ENCODE measurements at regions not wholly inside any gene's neighbourhood (a gene's known extent, or its start where the extent isn't known, plus 50 kb on each side); places are given as distances from the start of the nearest gene placed in this dataset.

GRCh38 chr3:118791246-118791645 is 243.4 kb downstream of the IGSF11 start:
- no peak for TF ChIP-seq CTCF (IDR thresholded peaks at IDR 0.05)
- Mint-ChIP-seq H3K4me3 (no peak overlapping the region), H3K27me3 (ENCODE audit: low read depth, poor library complexity) (peaks cover 5% of the 10 kb centered on the region), H3K9me3 (no peaks in the 10 kb centered on the region), H3K27ac (no peak overlapping the region), H3K36me3 (ENCODE audit: low read depth) (no peaks in the 10 kb centered on the region), H3K4me1 (no peaks in the 10 kb centered on the region)
- DNase-seq, result no peak

- no peak for DNase-seq
- no peaks in the 10 kb centered on the region for H3K4me1 Mint-ChIP-seq
- peaks cover 5% of the 10 kb centered on the region for H3K27me3 Mint-ChIP-seq (ENCODE audit: low read depth, poor library complexity)
- no peaks in the 10 kb centered on the region for H3K36me3 Mint-ChIP-seq (ENCODE audit: low read depth)
- no peaks in the 10 kb centered on the region for H3K9me3 Mint-ChIP-seq
- no peak for TF ChIP-seq CTCF (IDR thresholded peaks at IDR 0.05)
- no peak overlapping the region for H3K27ac Mint-ChIP-seq
- no peak overlapping the region for H3K4me3 Mint-ChIP-seq
Measured at GRCh38 chr3:118792191-118792590, 242.5 kb downstream of the IGSF11 start.

GRCh38 chr3:118793176-118793575 is 241.5 kb downstream of the IGSF11 start:
- peaks cover 5% of the 10 kb centered on the region for H3K27me3 Mint-ChIP-seq (ENCODE audit: low read depth, poor library complexity)
- no peak for TF ChIP-seq CTCF (IDR thresholded peaks at IDR 0.05)
- no peak overlapping the region for H3K4me3 Mint-ChIP-seq
- H3K36me3 Mint-ChIP-seq (ENCODE audit: low read depth), result no peaks in the 10 kb centered on the region
- H3K4me1 Mint-ChIP-seq, result no peaks in the 10 kb centered on the region
- no peak for DNase-seq
- no peak overlapping the region for H3K27ac Mint-ChIP-seq
- H3K9me3 Mint-ChIP-seq, result no peaks in the 10 kb centered on the region

- no peak for DNase-seq
- peaks cover 6% of the 10 kb centered on the region for H3K4me1 Mint-ChIP-seq
- H3K4me3 Mint-ChIP-seq, result no peak overlapping the region
- TF ChIP-seq CTCF (IDR thresholded peaks at IDR 0.05), result no peak
- H3K36me3 Mint-ChIP-seq (ENCODE audit: low read depth), result no peaks in the 10 kb centered on the region
- no peaks in the 10 kb centered on the region for H3K9me3 Mint-ChIP-seq
- H3K27ac Mint-ChIP-seq, result no peak overlapping the region
- no peaks in the 10 kb centered on the region for H3K27me3 Mint-ChIP-seq (ENCODE audit: low read depth, poor library complexity)
Measured at GRCh38 chr3:118799303-118799702, 235.3 kb downstream of the IGSF11 start.

- no peak overlapping the region for H3K27ac Mint-ChIP-seq
- H3K36me3 Mint-ChIP-seq (ENCODE audit: low read depth), result no peaks in the 10 kb centered on the region
- no peak overlapping the region for H3K4me3 Mint-ChIP-seq
- TF ChIP-seq CTCF (IDR thresholded peaks at IDR 0.05), result no peak
- H3K4me1 Mint-ChIP-seq, result peaks cover 11% of the 10 kb centered on the region
- no peak for DNase-seq
- no peaks in the 10 kb centered on the region for H3K27me3 Mint-ChIP-seq (ENCODE audit: low read depth, poor library complexity)
- peaks cover 2% of the 10 kb centered on the region for H3K9me3 Mint-ChIP-seq
Measured at GRCh38 chr3:118801899-118802298, 232.7 kb downstream of the IGSF11 start.

GRCh38 chr3:118802325-118803095 is 232.1 kb downstream of the IGSF11 start:
- TF ChIP-seq CTCF (IDR thresholded peaks at IDR 0.05), result no peak
- DNase-seq, result no peak
- Mint-ChIP-seq H3K9me3 (peaks cover 8% of the 10 kb centered on the region), H3K4me3 (no peak overlapping the region), H3K4me1 (peaks cover 11% of the 10 kb centered on the region), H3K36me3 (ENCODE audit: low read depth) (no peaks in the 10 kb centered on the region), H3K27ac (no peak overlapping the region), H3K27me3 (ENCODE audit: low read depth, poor library complexity) (no peaks in the 10 kb centered on the region)

All from nephron progenitor cell (in vitro differentiated cells).